ENCODE measurements at regions not wholly inside any gene's neighbourhood (a gene's known extent, or its start where the extent isn't known, plus 50 kb on each side); places are given as distances from the start of the nearest gene placed in this dataset.

DNA sequence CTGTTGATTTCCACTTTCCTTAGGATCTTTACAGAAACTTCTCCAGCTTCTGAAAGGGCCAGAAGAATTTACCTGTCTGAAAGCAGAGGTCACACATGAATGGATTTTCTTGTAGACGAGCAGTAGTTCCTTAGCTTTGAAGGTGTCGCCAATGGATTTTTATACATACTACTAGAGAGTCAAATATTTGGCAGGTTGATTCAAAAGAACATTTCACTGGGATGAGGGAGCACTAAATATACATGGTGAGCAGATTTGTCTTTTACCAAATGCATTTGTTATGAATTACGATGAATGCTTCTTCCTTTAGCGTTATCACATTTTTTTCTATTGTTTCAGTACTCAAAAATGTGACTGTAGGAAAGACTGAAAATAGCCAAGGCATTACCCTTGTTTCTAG, 162.3 kb downstream of the PAX1 start:
- no peaks in the 10 kb centered on the region for H3K9me3 ChIP-seq (ENCODE audit: insufficient read depth, low read depth, low read length)
- no peak overlapping the region for H3K4me3 ChIP-seq (ENCODE audit: low read length, poor library complexity, severe bottlenecking)
- no peaks in the 10 kb centered on the region for H4K20me1 ChIP-seq (ENCODE audit: insufficient read depth, low read length, poor library complexity, severe bottlenecking)
- no peaks in the 10 kb centered on the region for H3K9me2 ChIP-seq (replicated peaks; ENCODE audit: low read depth, low read length)
- H3K27me3 ChIP-seq (ENCODE audit: insufficient read depth, low read length, poor library complexity, severe bottlenecking), result no peaks in the 10 kb centered on the region
- no peaks in the 10 kb centered on the region for H3K79me2 ChIP-seq (ENCODE audit: insufficient read depth, low read length)
- no peaks in the 10 kb centered on the region for H3F3A ChIP-seq (ENCODE audit: low read depth)
- H3K9ac ChIP-seq (ENCODE audit: low read depth, low read length, poor library complexity, severe bottlenecking), result no peak overlapping the region
- TF ChIP-seq, protein P1, sequence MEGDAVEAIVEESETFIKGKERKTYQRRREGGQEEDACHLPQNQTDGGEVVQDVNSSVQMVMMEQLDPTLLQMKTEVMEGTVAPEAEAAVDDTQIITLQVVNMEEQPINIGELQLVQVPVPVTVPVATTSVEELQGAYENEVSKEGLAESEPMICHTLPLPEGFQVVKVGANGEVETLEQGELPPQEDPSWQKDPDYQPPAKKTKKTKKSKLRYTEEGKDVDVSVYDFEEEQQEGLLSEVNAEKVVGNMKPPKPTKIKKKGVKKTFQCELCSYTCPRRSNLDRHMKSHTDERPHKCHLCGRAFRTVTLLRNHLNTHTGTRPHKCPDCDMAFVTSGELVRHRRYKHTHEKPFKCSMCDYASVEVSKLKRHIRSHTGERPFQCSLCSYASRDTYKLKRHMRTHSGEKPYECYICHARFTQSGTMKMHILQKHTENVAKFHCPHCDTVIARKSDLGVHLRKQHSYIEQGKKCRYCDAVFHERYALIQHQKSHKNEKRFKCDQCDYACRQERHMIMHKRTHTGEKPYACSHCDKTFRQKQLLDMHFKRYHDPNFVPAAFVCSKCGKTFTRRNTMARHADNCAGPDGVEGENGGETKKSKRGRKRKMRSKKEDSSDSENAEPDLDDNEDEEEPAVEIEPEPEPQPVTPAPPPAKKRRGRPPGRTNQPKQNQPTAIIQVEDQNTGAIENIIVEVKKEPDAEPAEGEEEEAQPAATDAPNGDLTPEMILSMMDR (conservative IDR thresholded peaks at IDR 0.05; ENCODE audit: low read length), result no peak
- no peak for TF ChIP-seq EZH2phosphoT487 (IDR thresholded peaks at IDR 0.05; ENCODE audit: borderline replicate concordance)
- no peak overlapping the region for H2AFZ ChIP-seq (ENCODE audit: low read length)
- no peak overlapping the region for H3K4me2 ChIP-seq (ENCODE audit: low read depth, low read length, poor library complexity, severe bottlenecking)
- H3K4me1 ChIP-seq (ENCODE audit: insufficient read depth, low read length, poor library complexity, severe bottlenecking), result no peaks in the 10 kb centered on the region
- no peaks in the 10 kb centered on the region for H3K36me3 ChIP-seq (ENCODE audit: insufficient read depth, low read length)

DNA sequence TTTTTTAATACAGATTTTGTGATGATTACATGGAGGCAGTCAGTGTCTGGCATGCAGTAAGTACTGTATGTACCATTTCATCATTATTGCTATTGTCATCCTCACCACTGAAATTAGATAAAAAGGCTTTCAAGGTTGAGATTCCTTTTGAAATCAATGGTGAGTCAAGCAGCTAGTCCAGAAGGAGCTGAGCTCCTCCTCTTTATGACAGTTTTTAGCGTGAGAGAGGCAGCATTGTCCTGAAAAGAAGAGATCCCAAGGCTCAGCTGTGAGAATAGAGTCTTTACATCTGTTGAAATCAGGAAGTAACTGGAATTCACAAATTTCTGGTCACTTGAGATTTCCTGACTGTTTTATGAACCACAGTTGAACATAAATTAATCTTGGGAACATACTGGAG, 161.9 kb downstream of the PAX1 start:
- no peaks in the 10 kb centered on the region for H3K36me3 ChIP-seq (ENCODE audit: insufficient read depth, low read length)
- no peak overlapping the region for H3K4me2 ChIP-seq (ENCODE audit: low read depth, low read length, poor library complexity, severe bottlenecking)
- no peak overlapping the region for H3K9ac ChIP-seq (ENCODE audit: low read depth, low read length, poor library complexity, severe bottlenecking)
- TF ChIP-seq, protein P1 (conservative IDR thresholded peaks at IDR 0.05; ENCODE audit: low read length), result no peak
- TF ChIP-seq EZH2phosphoT487 (IDR thresholded peaks at IDR 0.05; ENCODE audit: borderline replicate concordance), result no peak
- H3K4me3 ChIP-seq (ENCODE audit: low read length, poor library complexity, severe bottlenecking), result no peak overlapping the region
- no peak overlapping the region for H2AFZ ChIP-seq (ENCODE audit: low read length)
- H3K9me2 ChIP-seq (replicated peaks; ENCODE audit: low read depth, low read length), result no peaks in the 10 kb centered on the region
- no peaks in the 10 kb centered on the region for H3K79me2 ChIP-seq (ENCODE audit: insufficient read depth, low read length)
- no peaks in the 10 kb centered on the region for H3K4me1 ChIP-seq (ENCODE audit: insufficient read depth, low read length, poor library complexity, severe bottlenecking)
- H3K27me3 ChIP-seq (ENCODE audit: insufficient read depth, low read length, poor library complexity, severe bottlenecking), result no peaks in the 10 kb centered on the region
- no peaks in the 10 kb centered on the region for H3K9me3 ChIP-seq (ENCODE audit: insufficient read depth, low read depth, low read length)
- H4K20me1 ChIP-seq (ENCODE audit: insufficient read depth, low read length, poor library complexity, severe bottlenecking), result no peaks in the 10 kb centered on the region
- H3F3A ChIP-seq (ENCODE audit: low read depth), result no peaks in the 10 kb centered on the region

DNA sequence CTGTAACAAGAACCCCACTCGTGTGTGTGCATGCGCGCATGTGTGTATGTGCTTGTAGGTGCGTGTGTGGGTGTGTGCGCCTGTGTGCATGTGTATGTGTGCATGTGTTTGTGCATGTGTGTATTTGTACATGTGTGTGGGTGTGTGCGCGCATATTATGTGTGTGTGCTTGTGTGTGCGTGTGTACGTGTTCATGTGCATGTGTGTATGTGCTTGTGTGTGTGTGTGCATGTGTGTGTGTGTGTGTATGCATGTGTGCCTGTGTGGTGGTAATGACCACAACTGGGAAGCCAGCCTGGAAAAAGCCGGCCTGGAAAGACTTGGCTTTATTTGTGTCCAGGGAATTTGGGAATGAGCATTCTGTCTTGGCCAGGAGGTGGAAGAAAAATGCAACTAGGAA, 157.5 kb downstream of the PAX1 start:
- Histone ChIP-seq H3K9me3 (ENCODE audit: insufficient read depth, low read depth, low read length) (no peaks in the 10 kb centered on the region), H3K4me3 (ENCODE audit: low read length, poor library complexity, severe bottlenecking) (no peak overlapping the region), H3K4me1 (ENCODE audit: insufficient read depth, low read length, poor library complexity, severe bottlenecking) (no peaks in the 10 kb centered on the region), H3K79me2 (ENCODE audit: insufficient read depth, low read length) (no peaks in the 10 kb centered on the region), H2AFZ (ENCODE audit: low read length) (no peak overlapping the region), H3K27me3 (ENCODE audit: insufficient read depth, low read length, poor library complexity, severe bottlenecking) (no peaks in the 10 kb centered on the region), H3K4me2 (ENCODE audit: low read depth, low read length, poor library complexity, severe bottlenecking) (no peak overlapping the region), H3K36me3 (ENCODE audit: insufficient read depth, low read length) (no peaks in the 10 kb centered on the region), H3K9me2 (replicated peaks; ENCODE audit: low read depth, low read length) (no peaks in the 10 kb centered on the region), H4K20me1 (ENCODE audit: insufficient read depth, low read length, poor library complexity, severe bottlenecking) (no peaks in the 10 kb centered on the region), H3K9ac (ENCODE audit: low read depth, low read length, poor library complexity, severe bottlenecking) (no peak overlapping the region), H3F3A (ENCODE audit: low read depth) (no peaks in the 10 kb centered on the region)
- TF ChIP-seq EZH2phosphoT487 (IDR thresholded peaks at IDR 0.05; ENCODE audit: borderline replicate concordance), result no peak
- TF ChIP-seq, protein P1 (conservative IDR thresholded peaks at IDR 0.05; ENCODE audit: low read length), result no peak

Data from Loucy (cell line).